CD4-positive, CD25-positive, alpha-beta regulatory T cell (primary cell): ENCODE measurements at regions not wholly inside any gene's neighbourhood (a gene's known extent, or its start where the extent isn't known, plus 50 kb on each side); places are given as distances from the start of the nearest gene placed in this dataset.
"Not testable (repeated sequence)": the region's sequence is repeated elsewhere in the genome, so short reads cannot be mapped to it uniquely, and the experiment has no call there.

ENCODE experiments used
- ATAC-seq, 2 donors: fragments of 150-1000 bp; cut with Tn5 transposase; one replicate each; pipeline ENCODE4 v1.10.0; 2021; ENCODE audit warnings: low read depth in 2 of 2, moderate number of reproducible peaks in 2 of 2, moderate library complexity in 1 of 2
- DNase-seq, 3 donors: peaks; one replicate each; pipeline versions ENCODE4 v3.0.0 to v3.0.0-alpha.2; 2012 to 2022; ENCODE audit warnings: mixed read lengths in 1 of 3
- H3K27ac ChIP-seq: one replicate; pipeline ENCODE4 v1.7.0; 2013; ENCODE audit warnings: mild to moderate bottlenecking, low read length; ENCODE audit not compliant: insufficient read depth, poor library complexity, severe bottlenecking
- H3K27me3 ChIP-seq: one replicate; pipeline ENCODE4 v1.7.0; 2013; ENCODE audit warnings: low read length; ENCODE audit not compliant: control insufficient read depth, insufficient read depth
- H3K36me3 ChIP-seq: one replicate; pipeline ENCODE4 v1.7.0; 2013; ENCODE audit warnings: mild to moderate bottlenecking, low read length, moderate library complexity; ENCODE audit not compliant: control insufficient read depth, insufficient read depth
- H3K4me1 ChIP-seq: 2 replicates; pipeline ENCODE4 v1.7.0; 2013; ENCODE audit warnings: mild to moderate bottlenecking, low read length; ENCODE audit not compliant: insufficient read depth, control insufficient read depth, poor library complexity, severe bottlenecking
- H3K4me3 ChIP-seq: one replicate; pipeline ENCODE4 v1.7.0; 2013; ENCODE audit warnings: low read depth, mild to moderate bottlenecking, low read length, moderate library complexity
- H3K9me3 ChIP-seq, 2 experiments: 1 replicate in 1 of 2; 2 replicates in 1 of 2; pipeline ENCODE4 v1.7.0; 2013; ENCODE audit warnings: low read length in 2 of 2, mild to moderate bottlenecking in 1 of 2, moderate library complexity in 1 of 2; ENCODE audit not compliant: control insufficient read depth in 2 of 2
- H3K27ac Mint-ChIP-seq, 3 donors: one replicate each; pipeline ENCODE4 v1.8.0; 2020 to 2022; ENCODE audit warnings: mild to moderate bottlenecking in 3 of 3, mixed read lengths in 3 of 3, moderate library complexity in 2 of 3
- H3K27me3 Mint-ChIP-seq: one replicate; pipeline ENCODE4 v1.8.0; 2022; ENCODE audit warnings: mild to moderate bottlenecking, mixed read lengths
- H3K36me3 Mint-ChIP-seq: one replicate; pipeline ENCODE4 v1.8.0; 2020; ENCODE audit warnings: mixed read lengths
- H3K4me1 Mint-ChIP-seq, 4 donors: one replicate each; pipeline ENCODE4 v1.8.0; 2020 to 2022; ENCODE audit warnings: mixed read lengths in 4 of 4, mild to moderate bottlenecking in 1 of 4
- H3K4me3 Mint-ChIP-seq, 4 donors: one replicate each; pipeline ENCODE4 v1.8.0; 2020 to 2022; ENCODE audit warnings: mild to moderate bottlenecking in 4 of 4, mixed read lengths in 4 of 4, moderate library complexity in 3 of 4
- H3K9me3 Mint-ChIP-seq, 7 donors: one replicate each; pipeline ENCODE4 v1.8.0; 2020 to 2022; ENCODE audit warnings: mixed read lengths in 7 of 7, mild to moderate bottlenecking in 3 of 7, moderate library complexity in 2 of 7

- no peaks in the 10 kb centered on the region for H3K27me3 ChIP-seq
- no peak overlapping the region for H3K4me3 ChIP-seq
- H3K36me3 Mint-ChIP-seq: no peaks in the 10 kb centered on the region
- no peak overlapping the region for H3K4me3 Mint-ChIP-seq
- no peak overlapping the region for H3K27ac ChIP-seq
- no peaks in the 10 kb centered on the region for H3K27me3 Mint-ChIP-seq
- ATAC-seq: no peak
- no peaks in the 10 kb centered on the region for H3K36me3 ChIP-seq
- H3K27ac Mint-ChIP-seq: no peak overlapping the region
- peaks cover 0 to 10% (median 4%) of the 10 kb centered on the region in 7 donors for H3K9me3 Mint-ChIP-seq
- DNase-seq: no peak
- no peaks in the 10 kb centered on the region for H3K4me1 Mint-ChIP-seq
- H3K9me3 ChIP-seq: no peaks in the 10 kb centered on the region
- H3K4me1 ChIP-seq: no peaks in the 10 kb centered on the region
These were observed 1071.8 kb downstream of the DNAJB9 start for GRCh38 chr7:109641445-109641844.

DNA sequence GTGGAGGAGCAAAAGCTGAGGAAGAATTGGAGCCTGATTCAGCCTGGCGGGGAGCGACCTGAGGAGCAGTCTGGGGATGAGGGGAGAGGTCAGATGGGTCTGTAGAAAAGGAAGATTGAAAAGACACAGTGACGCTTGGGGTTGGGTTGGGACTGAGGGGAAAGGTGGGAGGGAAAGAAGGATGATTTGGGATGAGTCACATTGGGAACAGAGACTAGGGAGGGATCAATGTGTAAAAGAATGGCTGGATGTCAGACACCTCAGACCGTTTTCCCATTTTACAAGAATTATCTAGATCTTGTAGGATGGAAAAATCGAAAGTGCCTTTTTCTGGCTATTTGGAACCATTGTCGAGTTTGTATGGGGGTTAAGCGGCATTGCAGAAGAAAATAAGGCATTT is 1076.5 kb downstream of the DNAJB9 start:
- Histone ChIP-seq H3K9me3 (no peaks in the 10 kb centered on the region), H3K27ac (no peak overlapping the region), H3K27me3 (no peaks in the 10 kb centered on the region), H3K36me3 (no peaks in the 10 kb centered on the region), H3K4me1 (no peaks in the 10 kb centered on the region), H3K4me3 (no peak overlapping the region)
- DNase-seq: no peak
- H3K27me3 Mint-ChIP-seq: no peaks in the 10 kb centered on the region
- peaks cover 0 to 12% (median 3%) of the 10 kb centered on the region in 7 donors for H3K9me3 Mint-ChIP-seq
- no peak overlapping the region for H3K4me3 Mint-ChIP-seq
- H3K27ac Mint-ChIP-seq: no peak overlapping the region
- H3K4me1 Mint-ChIP-seq: no peaks in the 10 kb centered on the region
- no peak for ATAC-seq
- H3K36me3 Mint-ChIP-seq: no peaks in the 10 kb centered on the region

- H3K9me3 Mint-ChIP-seq: peaks cover 0 to 12% (median 3%) of the 10 kb centered on the region in 7 donors
- H3K4me1 ChIP-seq, H3K27me3 ChIP-seq, ATAC-seq, H3K9me3 ChIP-seq, H3K36me3 Mint-ChIP-seq, H3K36me3 ChIP-seq, H3K4me3 Mint-ChIP-seq, H3K27ac ChIP-seq, H3K27me3 Mint-ChIP-seq, DNase-seq, H3K4me3 ChIP-seq, H3K27ac Mint-ChIP-seq, H3K4me1 Mint-ChIP-seq: not testable (repeated sequence)
These were observed 1076.9 kb downstream of the DNAJB9 start for GRCh38 chr7:109646594-109646993.

DNA sequence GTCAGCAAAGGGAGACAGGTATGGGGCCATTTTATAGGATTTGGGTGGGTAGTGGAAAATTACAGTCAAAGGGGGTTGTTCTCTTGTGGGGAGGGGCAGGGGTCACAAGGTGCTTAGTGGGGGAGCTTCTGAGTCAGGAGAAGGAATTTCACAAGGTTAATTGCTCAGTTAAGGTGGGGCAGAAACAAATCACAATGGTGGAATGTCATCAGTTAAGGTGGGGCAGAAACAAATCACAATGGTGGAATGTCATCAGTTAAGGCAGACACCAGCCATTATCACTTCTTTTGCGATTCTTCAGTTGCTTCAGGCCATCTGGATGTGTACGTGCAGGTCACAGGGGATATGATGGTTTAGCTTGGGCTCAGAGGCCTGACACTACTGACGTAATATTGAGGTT is 1077.6 kb downstream of the DNAJB9 start:
- Mint-ChIP-seq H3K9me3 (peaks cover 0 to 12% (median 3%) of the 10 kb centered on the region in 7 donors), H3K27ac (peak overlapping the region in 1 of 3 donors; percentile 66)
- not testable (repeated sequence) for H3K36me3 Mint-ChIP-seq, H3K27me3 ChIP-seq, DNase-seq, H3K36me3 ChIP-seq, H3K4me3 ChIP-seq, H3K4me3 Mint-ChIP-seq, H3K4me1 ChIP-seq, H3K27me3 Mint-ChIP-seq, H3K27ac ChIP-seq, ATAC-seq, H3K4me1 Mint-ChIP-seq, H3K9me3 ChIP-seq

- H3K27me3 Mint-ChIP-seq: no peaks in the 10 kb centered on the region
- H3K4me1 ChIP-seq: no peaks in the 10 kb centered on the region
- no peaks in the 10 kb centered on the region for H3K4me1 Mint-ChIP-seq
- H3K27ac ChIP-seq: no peak overlapping the region
- H3K27me3 ChIP-seq: no peaks in the 10 kb centered on the region
- ATAC-seq: no peak
- peaks cover 0 to 6% (median 0%) of the 10 kb centered on the region in 7 donors for H3K9me3 Mint-ChIP-seq
- no peak for DNase-seq
- no peak overlapping the region for H3K27ac Mint-ChIP-seq
- no peak overlapping the region for H3K4me3 Mint-ChIP-seq
- H3K36me3 Mint-ChIP-seq: no peaks in the 10 kb centered on the region
- H3K36me3 ChIP-seq: no peaks in the 10 kb centered on the region
- H3K9me3 ChIP-seq: no peaks in the 10 kb centered on the region
- H3K4me3 ChIP-seq: no peak overlapping the region
These were observed 1089.6 kb downstream of the DNAJB9 start for GRCh38 chr7:109659261-109659660.

GRCh38 chr7:109660401-109660800 is 1090.7 kb downstream of the DNAJB9 start:
- ATAC-seq: no peak
- no peaks in the 10 kb centered on the region for H3K4me1 Mint-ChIP-seq

DNA sequence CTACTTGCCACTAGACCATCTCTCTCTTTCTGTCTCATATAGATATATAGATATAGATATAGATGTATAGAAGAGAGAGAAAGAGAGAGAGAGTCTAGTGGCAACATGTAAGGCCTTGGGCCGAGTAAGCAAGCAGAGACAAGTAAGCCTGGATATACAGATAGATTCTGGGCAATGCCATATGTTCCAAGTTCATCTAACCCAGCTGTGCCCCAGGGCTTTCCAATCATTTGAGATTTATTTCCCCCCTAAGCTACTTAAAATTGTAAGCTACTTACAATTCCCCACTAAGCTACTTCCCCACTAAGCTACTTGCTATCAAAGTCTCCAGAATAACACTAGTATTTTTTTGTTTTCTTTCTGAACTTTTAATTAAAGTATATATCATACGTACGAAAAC is 1094.1 kb downstream of the DNAJB9 start:
- H3K27ac ChIP-seq: no peak overlapping the region
- ATAC-seq (no peak), DNase-seq (no peak)
- no peaks in the 10 kb centered on the region for H3K4me1 ChIP-seq
- H3K27ac Mint-ChIP-seq: no peak overlapping the region
- H3K27me3 ChIP-seq: no peaks in the 10 kb centered on the region
- H3K36me3 Mint-ChIP-seq: no peaks in the 10 kb centered on the region
- H3K4me1 Mint-ChIP-seq: no peaks in the 10 kb centered on the region
- H3K9me3 ChIP-seq: no peaks in the 10 kb centered on the region
- no peak overlapping the region for H3K4me3 Mint-ChIP-seq
- H3K9me3 Mint-ChIP-seq: peaks cover 0 to 9% (median 2%) of the 10 kb centered on the region in 7 donors
- H3K27me3 Mint-ChIP-seq: no peaks in the 10 kb centered on the region
- H3K36me3 ChIP-seq: no peaks in the 10 kb centered on the region
- no peak overlapping the region for H3K4me3 ChIP-seq

More at GRCh38 chr7:109660401-109660800, 1090.7 kb downstream of the DNAJB9 start:
- H3K36me3 Mint-ChIP-seq: no peaks in the 10 kb centered on the region
- H3K9me3 Mint-ChIP-seq: peaks cover 0 to 1% (median 0%) of the 10 kb centered on the region in 7 donors
- H3K36me3 ChIP-seq: no peaks in the 10 kb centered on the region
- no peak for DNase-seq
- no peaks in the 10 kb centered on the region for H3K9me3 ChIP-seq
- H3K4me1 ChIP-seq: no peaks in the 10 kb centered on the region
- H3K27ac Mint-ChIP-seq: no peak overlapping the region
- H3K27ac ChIP-seq: no peak overlapping the region
- no peak overlapping the region for H3K4me3 Mint-ChIP-seq
- no peaks in the 10 kb centered on the region for H3K27me3 ChIP-seq
- no peaks in the 10 kb centered on the region for H3K27me3 Mint-ChIP-seq
- no peak overlapping the region for H3K4me3 ChIP-seq

DNA sequence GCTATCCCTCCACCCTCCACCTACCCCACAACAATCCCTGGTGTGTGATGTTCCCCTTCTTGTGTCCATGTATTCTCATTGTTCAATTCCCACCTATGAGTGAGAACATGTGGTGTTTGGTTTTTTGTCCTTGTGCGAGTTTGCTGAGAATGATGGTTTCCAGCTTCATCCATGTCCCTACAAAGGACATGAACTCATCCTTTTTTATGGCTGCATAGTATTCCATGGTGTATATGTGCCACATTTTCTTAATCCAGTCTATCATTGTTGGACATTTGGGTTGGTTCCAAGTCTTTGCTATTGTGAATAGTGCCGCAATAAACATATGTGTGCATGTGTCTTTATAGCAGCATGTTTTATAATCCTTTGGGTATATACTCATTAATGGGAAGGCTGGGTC is 1117.6 kb downstream of the DNAJB9 start:
- not testable (repeated sequence) for H3K4me1 ChIP-seq, H3K27ac Mint-ChIP-seq, H3K36me3 ChIP-seq, H3K4me3 Mint-ChIP-seq, DNase-seq, H3K4me3 ChIP-seq, H3K27me3 ChIP-seq, ATAC-seq, H3K27ac ChIP-seq, H3K27me3 Mint-ChIP-seq, H3K9me3 ChIP-seq, H3K4me1 Mint-ChIP-seq, H3K36me3 Mint-ChIP-seq
- H3K9me3 Mint-ChIP-seq: peaks cover 0 to 11% (median 4%) of the 10 kb centered on the region in 7 donors
